PC-3 (cell line): ENCODE measurements at regions not wholly inside any gene's neighbourhood (a gene's known extent, or its start where the extent isn't known, plus 50 kb on each side); places are given as distances from the start of the nearest gene placed in this dataset.
"Not testable (repeated sequence)": the region's sequence is repeated elsewhere in the genome, so short reads cannot be mapped to it uniquely, and the experiment has no call there.

ENCODE experiments used
- EZH2 ChIP-seq: fragments of 300-600 bp; sonication (generic); IDR thresholded peaks from one replicate; pipeline ENCODE4 v1.6.1; 2017; ENCODE audit warnings: antibody characterized with exemption, mild to moderate bottlenecking, low read length; ENCODE audit not compliant: unreplicated experiment
- TF ChIP-seq, protein P1 (sequence below): fragments of 300-600 bp; sonication (generic); conservative IDR thresholded peaks from 2 replicates; pipeline ENCODE4 v1.5.1; 2017; ENCODE audit warnings: antibody characterized with exemption, low read depth, mild to moderate bottlenecking, low read length

DNA sequence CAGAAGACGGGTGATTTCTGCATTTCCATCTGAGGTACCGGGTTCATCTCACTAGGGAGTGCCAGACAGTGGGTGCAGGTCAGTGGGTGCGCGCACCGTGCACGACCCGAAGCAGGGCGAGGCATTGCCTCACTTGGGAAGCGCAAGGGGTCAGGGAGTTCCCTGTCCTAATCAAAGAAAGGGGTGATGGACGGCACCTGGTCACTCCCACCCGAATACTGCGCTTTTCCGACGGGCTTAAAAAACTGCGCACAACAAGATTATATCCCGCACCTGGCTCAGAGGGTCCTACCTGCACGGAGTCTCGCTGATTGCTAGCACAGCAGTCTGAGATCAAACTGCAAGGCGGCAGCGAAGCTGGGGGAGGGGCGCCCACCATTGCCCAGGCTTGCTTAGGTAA, 1403.1 kb downstream of the REEP3 start:
- TF ChIP-seq, protein P1, sequence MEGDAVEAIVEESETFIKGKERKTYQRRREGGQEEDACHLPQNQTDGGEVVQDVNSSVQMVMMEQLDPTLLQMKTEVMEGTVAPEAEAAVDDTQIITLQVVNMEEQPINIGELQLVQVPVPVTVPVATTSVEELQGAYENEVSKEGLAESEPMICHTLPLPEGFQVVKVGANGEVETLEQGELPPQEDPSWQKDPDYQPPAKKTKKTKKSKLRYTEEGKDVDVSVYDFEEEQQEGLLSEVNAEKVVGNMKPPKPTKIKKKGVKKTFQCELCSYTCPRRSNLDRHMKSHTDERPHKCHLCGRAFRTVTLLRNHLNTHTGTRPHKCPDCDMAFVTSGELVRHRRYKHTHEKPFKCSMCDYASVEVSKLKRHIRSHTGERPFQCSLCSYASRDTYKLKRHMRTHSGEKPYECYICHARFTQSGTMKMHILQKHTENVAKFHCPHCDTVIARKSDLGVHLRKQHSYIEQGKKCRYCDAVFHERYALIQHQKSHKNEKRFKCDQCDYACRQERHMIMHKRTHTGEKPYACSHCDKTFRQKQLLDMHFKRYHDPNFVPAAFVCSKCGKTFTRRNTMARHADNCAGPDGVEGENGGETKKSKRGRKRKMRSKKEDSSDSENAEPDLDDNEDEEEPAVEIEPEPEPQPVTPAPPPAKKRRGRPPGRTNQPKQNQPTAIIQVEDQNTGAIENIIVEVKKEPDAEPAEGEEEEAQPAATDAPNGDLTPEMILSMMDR: not testable (repeated sequence)
- TF ChIP-seq EZH2: not testable (repeated sequence)
